CD14-positive monocyte (primary cell): ENCODE measurements at regions not wholly inside any gene's neighbourhood (a gene's known extent, or its start where the extent isn't known, plus 50 kb on each side); places are given as distances from the start of the nearest gene placed in this dataset.

Source experiments
- DNase-seq, 3 donors: peaks; one replicate each; pipeline ENCODE4 v3.0.0-alpha.2; 2011 to 2022
- H2AFZ ChIP-seq: 2 replicates; pipeline ENCODE4 v1.6.0; 2012; ENCODE audit warnings: mild to moderate bottlenecking, low read depth, low read length, inconsistent platforms; ENCODE audit not compliant: insufficient read depth, poor library complexity, severe bottlenecking
- H3K27ac ChIP-seq, 2 donors: 1 replicate in 1 of 2; 2 replicates in 1 of 2; pipeline ENCODE4 v1.5.1; 2012 to 2013; ENCODE audit warnings: low read length in 2 of 2, control low read depth in 1 of 2, inconsistent platforms in 1 of 2, low read depth in 1 of 2, mild to moderate bottlenecking in 1 of 2
- H3K27me3 ChIP-seq, 2 donors: one replicate each; pipeline versions ENCODE4 v1.6.0 to v1.6.1; 2011 to 2013; ENCODE audit warnings: low read length in 2 of 2; ENCODE audit not compliant: control insufficient read depth in 2 of 2, insufficient read depth in 2 of 2
- H3K36me3 ChIP-seq, 2 donors: replicated peaks in 1 of 2; 1 replicate in 1 of 2; 2 replicates in 1 of 2; pipeline versions ENCODE4 v1.5.1 to v1.6.1; 2012 to 2013; ENCODE audit warnings: low read length in 2 of 2, control low read depth in 1 of 2, inconsistent platforms in 1 of 2, mild to moderate bottlenecking in 1 of 2; ENCODE audit not compliant: insufficient read depth in 2 of 2, control insufficient read depth in 1 of 2
- H3K4me1 ChIP-seq, 2 donors: 1 replicate in 1 of 2; 2 replicates in 1 of 2; pipeline versions ENCODE4 v1.5.1 to v1.6.1; 2012 to 2013; ENCODE audit warnings: low read length in 2 of 2, control low read depth in 1 of 2, inconsistent platforms in 1 of 2, mild to moderate bottlenecking in 1 of 2, moderate library complexity in 1 of 2; ENCODE audit not compliant: insufficient read depth in 2 of 2, control insufficient read depth in 1 of 2
- H3K4me2 ChIP-seq: replicated peaks from 2 replicates; pipeline ENCODE3; 2012; ENCODE audit warnings: low read length, moderate library complexity, mild to moderate bottlenecking; ENCODE audit not compliant: poor library complexity, severe bottlenecking; ENCODE audit errors: extremely low read depth
- H3K4me3 ChIP-seq, 3 experiments: fragments of 200-600 bp in 1 of 3; sonication (generic) in 1 of 3; replicated peaks in 1 of 3; 1 replicate in 2 of 3; 2 replicates in 1 of 3; pipeline ENCODE4 v1.5.1; 2011 to 2013; ENCODE audit warnings: low read length in 3 of 3, mild to moderate bottlenecking in 3 of 3, control low read depth in 2 of 3, low read depth in 2 of 3, inconsistent platforms in 1 of 3, moderate library complexity in 1 of 3
- H3K79me2 ChIP-seq: 2 replicates; pipeline ENCODE4 v1.6.0; 2012; ENCODE audit warnings: mild to moderate bottlenecking, control low read depth, inconsistent platforms, low read length, moderate library complexity; ENCODE audit not compliant: insufficient read depth
- H3K9ac ChIP-seq: 2 replicates; pipeline ENCODE4 v1.6.0; 2017; ENCODE audit warnings: low read length, mild to moderate bottlenecking; ENCODE audit not compliant: insufficient read depth, poor library complexity, severe bottlenecking
- H3K9me3 ChIP-seq, 2 donors: replicated peaks in 1 of 2; 1 replicate in 1 of 2; 2 replicates in 1 of 2; pipeline versions ENCODE4 v1.5.1 to v1.6.1; 2012 to 2013; ENCODE audit warnings: low read length in 2 of 2, control low read depth in 1 of 2; ENCODE audit not compliant: control insufficient read depth in 1 of 2, insufficient read depth in 1 of 2
- H4K20me1 ChIP-seq: 2 replicates; pipeline ENCODE4 v1.6.0; 2012; ENCODE audit warnings: mild to moderate bottlenecking, low read length, control low read depth, moderate library complexity; ENCODE audit not compliant: insufficient read depth
- H3K27ac Mint-ChIP-seq, 7 donors: one replicate each; pipeline ENCODE4 v1.8.0; 2020; ENCODE audit warnings: mild to moderate bottlenecking in 7 of 7, mixed read lengths in 7 of 7, moderate library complexity in 6 of 7, inconsistent platforms in 2 of 7
- H3K27me3 Mint-ChIP-seq, 3 donors: one replicate each; pipeline ENCODE4 v1.8.0; 2021 to 2022; ENCODE audit warnings: low read depth in 3 of 3, mild to moderate bottlenecking in 3 of 3, mixed read lengths in 3 of 3, moderate library complexity in 3 of 3, inconsistent platforms in 1 of 3
- H3K36me3 Mint-ChIP-seq, 2 donors: one replicate each; pipeline ENCODE4 v1.8.0; 2020; ENCODE audit warnings: mixed read lengths in 2 of 2, inconsistent platforms in 1 of 2, mild to moderate bottlenecking in 1 of 2
- H3K4me1 Mint-ChIP-seq: one replicate; pipeline ENCODE4 v1.8.0; 2020; ENCODE audit warnings: mild to moderate bottlenecking, mixed read lengths
- H3K4me3 Mint-ChIP-seq, 2 donors: one replicate each; pipeline ENCODE4 v1.8.0; 2020; ENCODE audit warnings: mild to moderate bottlenecking in 2 of 2, mixed read lengths in 2 of 2, moderate library complexity in 1 of 2
- H3K9me3 Mint-ChIP-seq, 7 donors: one replicate each; pipeline ENCODE4 v1.8.0; 2020 to 2022; ENCODE audit warnings: mixed read lengths in 7 of 7, mild to moderate bottlenecking in 6 of 7, moderate library complexity in 6 of 7, inconsistent platforms in 2 of 7
- WGBS: methylation state at CpG from one replicate; pipeline ENCODE4 v1.1.5; 2013; ENCODE audit warnings: missing lambda C conversion rate; ENCODE audit not compliant: insufficient coverage; 5-methylcytosine and 5-hydroxymethylcytosine counted together
- intact Hi-C, 2 donors: fragments of 100-400 bp; cut with micrococcal nuclease; formaldehyde crosslinking; loops; one replicate each; pipeline versions ENCODE4 v1.15.0 to v1.15.1; 2023
- TF ChIP-seq, protein P1 (sequence below): fragments of 200-600 bp; IDR thresholded peaks from one replicate; pipeline ENCODE4 v1.8.0; 2022; ENCODE audit warnings: antibody characterized with exemption, mild to moderate bottlenecking

GRCh38 chr2:46831051-46831868 is 84.3 kb downstream of the MCFD2 start:
- Histone ChIP-seq H3K4me2 (no peak overlapping the region), H3K27ac (no peak overlapping the region), H3K36me3 (no peaks in the 10 kb centered on the region), H3K9me3 (peaks cover 0 to 9% of the 10 kb centered on the region in 2 donors), H3K4me1 (no peaks in the 10 kb centered on the region), H3K27me3 (no peaks in the 10 kb centered on the region), H2AFZ (no peak overlapping the region), H3K4me3 (no peak overlapping the region), H3K9ac (no peak overlapping the region), H4K20me1 (no peaks in the 10 kb centered on the region), H3K79me2 (no peaks in the 10 kb centered on the region)
- peaks cover 2 to 13% (median 6%) of the 10 kb centered on the region in 7 donors for H3K9me3 Mint-ChIP-seq
- H3K36me3 Mint-ChIP-seq = no peaks in the 10 kb centered on the region
- no peaks in the 10 kb centered on the region for H3K4me1 Mint-ChIP-seq
- intact Hi-C loops = no loop called here
- H3K27me3 Mint-ChIP-seq = peaks cover 0 to 4% (median 4%) of the 10 kb centered on the region in 3 donors
- H3K4me3 Mint-ChIP-seq = no peak overlapping the region
- DNase-seq = no peak
- 100% methylated on average over 1 of the region's 7 CpGs for WGBS
- TF ChIP-seq, protein P1, sequence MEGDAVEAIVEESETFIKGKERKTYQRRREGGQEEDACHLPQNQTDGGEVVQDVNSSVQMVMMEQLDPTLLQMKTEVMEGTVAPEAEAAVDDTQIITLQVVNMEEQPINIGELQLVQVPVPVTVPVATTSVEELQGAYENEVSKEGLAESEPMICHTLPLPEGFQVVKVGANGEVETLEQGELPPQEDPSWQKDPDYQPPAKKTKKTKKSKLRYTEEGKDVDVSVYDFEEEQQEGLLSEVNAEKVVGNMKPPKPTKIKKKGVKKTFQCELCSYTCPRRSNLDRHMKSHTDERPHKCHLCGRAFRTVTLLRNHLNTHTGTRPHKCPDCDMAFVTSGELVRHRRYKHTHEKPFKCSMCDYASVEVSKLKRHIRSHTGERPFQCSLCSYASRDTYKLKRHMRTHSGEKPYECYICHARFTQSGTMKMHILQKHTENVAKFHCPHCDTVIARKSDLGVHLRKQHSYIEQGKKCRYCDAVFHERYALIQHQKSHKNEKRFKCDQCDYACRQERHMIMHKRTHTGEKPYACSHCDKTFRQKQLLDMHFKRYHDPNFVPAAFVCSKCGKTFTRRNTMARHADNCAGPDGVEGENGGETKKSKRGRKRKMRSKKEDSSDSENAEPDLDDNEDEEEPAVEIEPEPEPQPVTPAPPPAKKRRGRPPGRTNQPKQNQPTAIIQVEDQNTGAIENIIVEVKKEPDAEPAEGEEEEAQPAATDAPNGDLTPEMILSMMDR = no peak
- no peak overlapping the region for H3K27ac Mint-ChIP-seq

- no peaks in the 10 kb centered on the region for H3K79me2 ChIP-seq
- Mint-ChIP-seq H3K4me1 (no peaks in the 10 kb centered on the region), H3K27ac (no peak overlapping the region), H3K27me3 (peaks cover 2 to 5% (median 4%) of the 10 kb centered on the region in 3 donors), H3K36me3 (no peaks in the 10 kb centered on the region), H3K9me3 (peaks cover 2 to 13% (median 6%) of the 10 kb centered on the region in 7 donors), H3K4me3 (no peak overlapping the region)
- 73% methylated on average over 8 of the region's 12 CpGs for WGBS
- intact Hi-C loops = no loop called here
- no peak for DNase-seq
- no peaks in the 10 kb centered on the region for H4K20me1 ChIP-seq
- H3K27ac ChIP-seq = no peak overlapping the region
- H3K4me3 ChIP-seq = no peak overlapping the region
- no peaks in the 10 kb centered on the region for H3K27me3 ChIP-seq
- H3K9me3 ChIP-seq = peaks cover 0 to 9% of the 10 kb centered on the region in 2 donors
- H3K36me3 ChIP-seq = no peaks in the 10 kb centered on the region
- TF ChIP-seq, protein P1 = no peak
- no peak overlapping the region for H3K9ac ChIP-seq
- no peaks in the 10 kb centered on the region for H3K4me1 ChIP-seq
- no peak overlapping the region for H3K4me2 ChIP-seq
- H2AFZ ChIP-seq = no peak overlapping the region
Observed at GRCh38 chr2:46829231-46829995, 86.2 kb downstream of the MCFD2 start.
